Activated T-helper 17 cell treated with anti-CD3 and anti-CD28 coated beads, Interleukin-2, amount 50 U/mL, for 72 hours (primary cell): ENCODE measurements at regions not wholly inside any gene's neighbourhood (a gene's known extent, or its start where the extent isn't known, plus 50 kb on each side); places are given as distances from the start of the nearest gene placed in this dataset.

Experiments
- ATAC-seq: fragments of 150-1000 bp; cut with Tn5 transposase; replicated peaks from 2 replicates; pipeline ENCODE4 v1.10.0; 2021; ENCODE audit warnings: mild to moderate bottlenecking, moderate library complexity
- H3K27ac Mint-ChIP-seq: one replicate; pipeline ENCODE4 v1.8.0; 2022; ENCODE audit warnings: mixed read lengths
- H3K27me3 Mint-ChIP-seq: one replicate; pipeline ENCODE4 v1.8.0; 2022; ENCODE audit warnings: mixed read lengths
- H3K36me3 Mint-ChIP-seq: one replicate; pipeline ENCODE4 v1.8.0; 2022; ENCODE audit warnings: low read depth, mild to moderate bottlenecking, mixed read lengths
- H3K4me1 Mint-ChIP-seq: one replicate; pipeline ENCODE4 v1.8.0; 2022; ENCODE audit warnings: mixed read lengths
- H3K4me3 Mint-ChIP-seq: one replicate; pipeline ENCODE4 v1.8.0; 2022; ENCODE audit warnings: mild to moderate bottlenecking, mixed read lengths
- H3K9me3 Mint-ChIP-seq: one replicate; pipeline ENCODE4 v1.8.0; 2022; ENCODE audit warnings: mixed read lengths

GRCh38 chr1:9448132-9449109 lies 90.8 kb upstream of the SLC25A33 start:
- H3K36me3 Mint-ChIP-seq: no peaks in the 10 kb centered on the region
- no peaks in the 10 kb centered on the region for H3K4me1 Mint-ChIP-seq
- no peak overlapping the region for H3K4me3 Mint-ChIP-seq
- ATAC-seq: no peak
- H3K27ac Mint-ChIP-seq: no peak overlapping the region
- no peaks in the 10 kb centered on the region for H3K9me3 Mint-ChIP-seq
- H3K27me3 Mint-ChIP-seq: no peaks in the 10 kb centered on the region

GRCh38 chr1:9449110-9449627 lies 90.1 kb upstream of the SLC25A33 start:
- no peaks in the 10 kb centered on the region for H3K36me3 Mint-ChIP-seq
- H3K4me1 Mint-ChIP-seq: no peaks in the 10 kb centered on the region
- H3K27ac Mint-ChIP-seq: no peak overlapping the region
- H3K9me3 Mint-ChIP-seq: no peaks in the 10 kb centered on the region
- no peak overlapping the region for H3K4me3 Mint-ChIP-seq
- ATAC-seq: no peak
- peaks cover 3% of the 10 kb centered on the region for H3K27me3 Mint-ChIP-seq

GRCh38 chr1:9449976-9450696 lies 89.1 kb upstream of the SLC25A33 start:
- no peak for ATAC-seq
- Mint-ChIP-seq H3K27ac (no peak overlapping the region), H3K36me3 (no peaks in the 10 kb centered on the region), H3K27me3 (peaks cover 3% of the 10 kb centered on the region), H3K4me1 (no peaks in the 10 kb centered on the region), H3K4me3 (no peak overlapping the region), H3K9me3 (no peaks in the 10 kb centered on the region)

GRCh38 chr1:9451081-9451480 lies 88.2 kb upstream of the SLC25A33 start:
- H3K27me3 Mint-ChIP-seq: peaks cover 3% of the 10 kb centered on the region
- no peaks in the 10 kb centered on the region for H3K4me1 Mint-ChIP-seq
- H3K9me3 Mint-ChIP-seq: no peaks in the 10 kb centered on the region
- ATAC-seq: no peak
- no peak overlapping the region for H3K4me3 Mint-ChIP-seq
- H3K36me3 Mint-ChIP-seq: no peaks in the 10 kb centered on the region
- H3K27ac Mint-ChIP-seq: no peak overlapping the region

GRCh38 chr1:9452516-9453140 lies 86.6 kb upstream of the SLC25A33 start:
- H3K4me1 Mint-ChIP-seq: no peaks in the 10 kb centered on the region
- H3K4me3 Mint-ChIP-seq: no peak overlapping the region
- H3K27ac Mint-ChIP-seq: no peak overlapping the region
- peaks cover 3% of the 10 kb centered on the region for H3K27me3 Mint-ChIP-seq
- no peaks in the 10 kb centered on the region for H3K9me3 Mint-ChIP-seq
- no peaks in the 10 kb centered on the region for H3K36me3 Mint-ChIP-seq
- ATAC-seq: no peak

- no peak for ATAC-seq
- no peak overlapping the region for H3K4me3 Mint-ChIP-seq
- H3K27me3 Mint-ChIP-seq: peaks cover 3% of the 10 kb centered on the region
- H3K27ac Mint-ChIP-seq: no peak overlapping the region
- no peaks in the 10 kb centered on the region for H3K4me1 Mint-ChIP-seq
- no peaks in the 10 kb centered on the region for H3K36me3 Mint-ChIP-seq
- no peaks in the 10 kb centered on the region for H3K9me3 Mint-ChIP-seq
Measured at GRCh38 chr1:9453375-9453774, 85.9 kb upstream of the SLC25A33 start.

- H3K27ac Mint-ChIP-seq: no peak overlapping the region
- no peaks in the 10 kb centered on the region for H3K4me1 Mint-ChIP-seq
- no peak overlapping the region for H3K4me3 Mint-ChIP-seq
- peaks cover 3% of the 10 kb centered on the region for H3K27me3 Mint-ChIP-seq
- ATAC-seq: no peak
- no peaks in the 10 kb centered on the region for H3K36me3 Mint-ChIP-seq
- H3K9me3 Mint-ChIP-seq: no peaks in the 10 kb centered on the region
Measured at GRCh38 chr1:9453779-9454418, 85.4 kb upstream of the SLC25A33 start.

GRCh38 chr1:9454494-9455066 lies 84.7 kb upstream of the SLC25A33 start:
- no peaks in the 10 kb centered on the region for H3K4me1 Mint-ChIP-seq
- no peak overlapping the region for H3K4me3 Mint-ChIP-seq
- peaks cover 3% of the 10 kb centered on the region for H3K27me3 Mint-ChIP-seq
- no peak for ATAC-seq
- no peak overlapping the region for H3K27ac Mint-ChIP-seq
- no peaks in the 10 kb centered on the region for H3K9me3 Mint-ChIP-seq
- no peaks in the 10 kb centered on the region for H3K36me3 Mint-ChIP-seq

GRCh38 chr1:9455487-9456234 lies 83.6 kb upstream of the SLC25A33 start:
- peak; percentile 65 for ATAC-seq
- no peaks in the 10 kb centered on the region for H3K4me1 Mint-ChIP-seq
- no peaks in the 10 kb centered on the region for H3K9me3 Mint-ChIP-seq
- peaks cover 3% of the 10 kb centered on the region for H3K27me3 Mint-ChIP-seq
- H3K27ac Mint-ChIP-seq: no peak overlapping the region
- H3K36me3 Mint-ChIP-seq: no peaks in the 10 kb centered on the region
- no peak overlapping the region for H3K4me3 Mint-ChIP-seq

GRCh38 chr1:9456833-9457232 lies 82.4 kb upstream of the SLC25A33 start:
- H3K27ac Mint-ChIP-seq: no peak overlapping the region
- H3K9me3 Mint-ChIP-seq: no peaks in the 10 kb centered on the region
- H3K27me3 Mint-ChIP-seq: peaks cover 3% of the 10 kb centered on the region
- no peaks in the 10 kb centered on the region for H3K36me3 Mint-ChIP-seq
- no peak for ATAC-seq
- no peak overlapping the region for H3K4me3 Mint-ChIP-seq
- no peaks in the 10 kb centered on the region for H3K4me1 Mint-ChIP-seq

GRCh38 chr1:9459816-9460407 lies 79.4 kb upstream of the SLC25A33 start:
- Mint-ChIP-seq H3K4me1 (no peaks in the 10 kb centered on the region), H3K36me3 (no peaks in the 10 kb centered on the region)

GRCh38 chr1:9465640-9466039 lies 73.6 kb upstream of the SLC25A33 start:
- no peaks in the 10 kb centered on the region for H3K4me1 Mint-ChIP-seq
- no peaks in the 10 kb centered on the region for H3K36me3 Mint-ChIP-seq
- no peak overlapping the region for H3K4me3 Mint-ChIP-seq
- H3K9me3 Mint-ChIP-seq: no peaks in the 10 kb centered on the region
- H3K27ac Mint-ChIP-seq: no peak overlapping the region
- no peak for ATAC-seq
- peaks cover 22% of the 10 kb centered on the region for H3K27me3 Mint-ChIP-seq

More at GRCh38 chr1:9459816-9460407, 79.4 kb upstream of the SLC25A33 start:
- Mint-ChIP-seq H3K4me3 (no peak overlapping the region), H3K27me3 (no peaks in the 10 kb centered on the region), H3K27ac (no peak overlapping the region), H3K9me3 (no peaks in the 10 kb centered on the region)
- no peak for ATAC-seq
